ENCODE measurements at regions not wholly inside any gene's neighbourhood (a gene's known extent, or its start where the extent isn't known, plus 50 kb on each side); places are given as distances from the start of the nearest gene placed in this dataset.
A peak's percentile ranks its signal among the peaks of the same experiment; 100 is the strongest.

DNA sequence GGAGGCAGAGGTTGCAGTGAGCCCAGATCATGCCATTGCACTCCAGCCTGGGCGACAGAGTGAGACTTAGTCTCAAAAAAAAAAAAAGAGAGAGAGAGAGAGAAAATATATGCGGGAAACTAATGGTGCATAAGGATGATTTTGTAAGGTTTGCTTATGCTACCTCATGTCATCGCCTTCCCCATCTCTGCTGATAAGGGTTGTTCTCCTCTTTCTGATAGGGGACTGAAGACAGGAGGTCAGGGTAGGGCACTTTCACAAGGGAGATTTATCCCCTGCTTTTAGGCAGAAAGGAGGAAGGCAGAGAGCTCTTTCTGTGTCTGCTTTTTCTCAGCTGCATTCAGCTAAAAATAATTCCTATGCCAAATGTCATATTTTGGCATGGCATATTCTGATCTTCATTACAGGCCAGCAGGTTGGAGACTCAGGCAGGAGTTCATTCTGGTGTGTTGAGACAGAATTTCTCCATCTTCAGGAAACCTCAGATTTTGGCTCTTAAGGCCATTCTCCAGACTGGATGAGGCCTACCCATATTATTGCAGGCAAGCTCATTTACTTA lies 220.2 kb downstream of the AUH start:
- no peak for DNase-seq

DNA sequence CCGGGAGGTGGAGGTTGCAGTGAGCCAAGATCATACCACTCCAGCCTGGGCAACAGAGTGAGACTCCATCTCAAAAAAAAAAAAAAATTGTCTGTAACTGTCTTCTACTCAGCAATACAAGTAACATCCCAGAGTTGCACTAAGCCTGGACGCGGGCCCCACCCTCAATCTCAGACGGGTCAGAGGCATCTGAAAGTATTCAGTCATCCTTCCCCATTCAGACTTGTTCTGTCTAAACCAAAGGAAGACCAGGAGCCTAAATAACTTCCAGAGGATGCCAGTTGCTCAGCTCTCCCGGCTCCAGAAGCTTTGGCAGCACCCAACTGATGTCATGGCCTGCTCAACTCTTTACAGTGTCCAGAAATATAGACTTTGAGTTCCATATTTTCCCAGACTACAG lies 218.6 kb downstream of the AUH start:
- DNase-seq: no peak

DNA sequence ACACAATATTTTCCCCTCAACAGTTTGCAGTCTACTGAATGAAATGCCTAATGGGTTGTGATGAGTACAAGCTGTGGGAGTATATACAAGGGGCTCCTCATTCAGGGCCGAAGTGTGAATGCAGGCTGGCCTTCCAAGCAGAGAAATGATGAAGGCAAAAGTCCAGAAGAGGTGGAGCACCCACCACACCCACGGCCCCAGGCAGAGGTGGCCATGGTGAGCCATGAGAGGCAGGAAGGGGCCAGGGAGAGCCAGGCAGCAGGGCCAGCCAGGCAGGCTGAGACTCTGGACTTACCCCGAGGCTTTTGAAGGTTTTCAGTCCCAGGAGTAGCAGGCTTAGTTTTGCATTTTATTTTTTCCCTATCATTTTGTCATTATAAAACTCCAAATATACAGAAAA lies 218.1 kb downstream of the AUH start:
- DNase-seq: no peak

- DNase-seq: no peak
Observed at GRCh38 chr9:91144769-91145168, 216.9 kb downstream of the AUH start.

GRCh38 chr9:91145496-91145895 lies 216.2 kb downstream of the AUH start:
- no peak for DNase-seq

- no peak for DNase-seq
Observed at GRCh38 chr9:91146391-91147019, 215.2 kb downstream of the AUH start.

DNA sequence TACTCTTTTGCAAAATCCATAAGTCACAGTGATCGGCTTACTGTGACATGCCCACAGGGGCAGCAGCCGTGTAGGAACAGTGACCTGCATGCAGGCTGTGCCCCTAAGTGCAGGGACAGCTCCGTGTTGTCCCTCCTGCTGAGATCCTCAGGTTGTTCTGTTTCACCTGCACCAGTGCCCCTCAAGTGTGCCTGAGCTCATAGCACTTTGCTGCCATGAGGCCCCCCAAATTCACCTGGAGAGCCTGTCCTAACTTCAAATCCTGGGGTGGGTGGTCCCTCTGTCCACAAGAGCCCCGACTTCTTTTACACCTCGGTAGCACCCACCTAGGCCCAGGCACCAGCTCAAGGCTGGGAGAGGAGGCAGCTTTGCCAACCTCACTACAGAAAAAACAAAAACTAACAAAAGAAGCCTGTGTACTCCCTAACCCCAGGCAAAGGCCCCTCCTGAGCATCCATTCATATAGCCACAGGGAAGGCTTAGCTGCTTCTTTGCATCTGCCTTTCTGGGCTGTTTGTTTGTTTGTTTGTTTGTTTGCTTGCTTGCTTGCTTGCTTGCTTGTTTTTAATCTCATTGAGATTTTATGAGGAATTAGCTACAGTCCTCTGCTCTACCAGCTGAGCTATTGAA lies 214.5 kb downstream of the AUH start:
- DNase-seq: no peak

DNA sequence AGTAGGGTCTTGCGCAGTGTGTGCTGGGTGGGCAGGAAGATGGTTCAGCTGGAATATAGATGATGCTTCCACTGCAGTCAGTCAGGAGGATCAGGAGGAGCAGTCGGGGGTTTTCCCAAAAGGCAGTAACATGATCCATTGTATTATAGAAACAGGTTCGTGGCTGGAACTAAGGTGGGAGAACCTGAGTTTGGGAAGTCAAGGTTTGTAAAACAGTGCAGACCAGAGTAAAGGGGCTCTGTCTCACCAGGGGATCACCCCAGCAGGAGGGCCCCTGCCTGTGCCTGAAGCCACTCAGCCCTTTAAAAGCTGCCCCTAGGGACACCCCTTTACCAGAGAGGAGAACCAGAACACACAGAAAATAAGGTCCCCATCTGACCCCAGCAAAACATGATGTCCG lies 213.4 kb downstream of the AUH start:
- DNase-seq: no peak

DNA sequence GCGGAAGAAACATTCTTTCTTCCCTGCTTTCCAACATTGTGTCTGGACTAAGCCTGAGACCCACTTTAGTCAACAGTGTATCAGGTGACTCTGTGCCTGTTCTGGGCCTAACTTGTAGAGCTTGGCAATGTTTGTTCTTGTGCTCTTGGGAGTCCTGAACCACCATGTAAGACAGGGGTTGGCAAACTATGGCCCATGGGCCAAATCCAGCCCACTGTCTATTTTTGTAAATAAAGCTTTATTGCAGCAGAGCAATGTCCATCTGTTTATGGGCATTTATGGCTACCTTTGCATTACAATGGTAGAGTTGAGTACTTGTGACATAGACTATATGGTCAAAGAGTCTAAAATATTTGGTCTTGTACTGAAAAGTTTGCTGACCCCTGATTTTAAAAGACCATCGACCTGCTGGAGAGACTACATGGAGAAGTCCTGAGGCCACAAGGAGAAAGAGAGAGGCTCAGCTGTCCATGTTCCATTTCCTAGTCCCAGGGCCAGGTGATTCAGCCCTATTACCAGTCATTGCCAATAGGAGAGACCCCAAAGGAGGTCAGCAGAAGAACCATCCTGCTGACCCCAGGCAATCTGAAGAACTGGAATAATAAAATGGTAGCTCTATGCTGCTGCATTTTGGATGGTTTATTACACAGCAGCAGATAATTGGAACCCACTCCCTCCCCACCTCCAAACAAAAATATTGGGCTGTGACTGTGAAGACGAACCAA lies 211.3 kb downstream of the AUH start:
- DNase-seq: no peak

DNA sequence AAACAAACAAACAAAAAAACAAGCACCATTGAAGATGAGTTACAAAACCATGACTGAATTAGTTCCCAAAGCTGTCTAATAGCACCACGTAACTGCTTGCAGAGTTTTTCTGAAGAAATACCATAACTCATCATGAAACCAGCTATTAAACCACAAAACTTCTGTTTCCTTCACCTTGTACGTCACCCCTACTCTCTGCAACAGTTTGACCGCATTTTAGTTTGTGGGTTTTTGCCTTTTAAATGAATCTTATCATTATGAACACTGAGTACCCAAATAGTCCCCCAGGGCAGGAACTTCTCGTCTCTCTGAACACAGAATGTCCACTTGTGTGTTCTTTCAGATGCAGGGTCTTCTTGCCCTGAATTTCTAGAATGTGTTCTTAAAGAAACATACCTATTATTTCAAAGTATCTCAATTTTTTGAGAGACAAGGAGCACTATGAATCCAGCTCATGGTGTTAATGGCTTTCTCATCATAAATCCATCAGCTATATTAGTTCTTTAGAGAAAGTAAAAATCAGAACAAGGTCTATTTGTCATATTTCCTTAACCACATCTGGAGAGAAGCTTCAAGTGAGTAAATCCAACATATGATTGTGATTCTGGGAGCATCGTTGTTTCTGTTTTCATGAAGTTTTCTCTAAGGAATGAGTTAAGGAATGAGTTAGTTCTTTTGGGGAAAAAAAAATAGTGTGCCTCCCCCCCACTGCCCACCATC lies 210.6 kb downstream of the AUH start:
- DNase-seq: peak; percentile 85

DNA sequence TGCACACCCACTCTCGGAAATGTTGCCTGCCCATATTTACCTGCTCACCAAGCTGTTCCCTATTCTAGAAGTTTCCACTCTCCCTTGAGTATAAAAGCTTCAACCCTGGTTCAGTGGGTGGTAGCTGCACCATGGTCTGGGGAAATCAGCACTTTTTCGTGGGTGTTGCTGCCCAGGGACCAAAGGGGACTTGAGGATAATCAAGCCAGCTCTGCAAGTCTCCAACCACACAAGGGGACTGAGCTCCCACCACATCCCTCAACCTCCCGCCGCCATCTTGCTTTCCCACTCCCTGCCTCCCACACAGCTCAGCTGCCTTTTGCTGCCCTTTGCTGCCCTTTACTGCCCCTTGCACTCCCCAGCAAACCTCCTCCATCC lies 210.0 kb downstream of the AUH start:
- no peak for DNase-seq

- no peak for DNase-seq
Observed at GRCh38 chr9:91154686-91155085, 207.0 kb downstream of the AUH start.

- DNase-seq: no peak
Observed at GRCh38 chr9:91155181-91155580, 206.5 kb downstream of the AUH start.

GRCh38 chr9:91155746-91156376 lies 205.9 kb downstream of the AUH start:
- no peak for DNase-seq

- no peak for DNase-seq
Observed at GRCh38 chr9:91156451-91157234, 205.1 kb downstream of the AUH start.

DNA sequence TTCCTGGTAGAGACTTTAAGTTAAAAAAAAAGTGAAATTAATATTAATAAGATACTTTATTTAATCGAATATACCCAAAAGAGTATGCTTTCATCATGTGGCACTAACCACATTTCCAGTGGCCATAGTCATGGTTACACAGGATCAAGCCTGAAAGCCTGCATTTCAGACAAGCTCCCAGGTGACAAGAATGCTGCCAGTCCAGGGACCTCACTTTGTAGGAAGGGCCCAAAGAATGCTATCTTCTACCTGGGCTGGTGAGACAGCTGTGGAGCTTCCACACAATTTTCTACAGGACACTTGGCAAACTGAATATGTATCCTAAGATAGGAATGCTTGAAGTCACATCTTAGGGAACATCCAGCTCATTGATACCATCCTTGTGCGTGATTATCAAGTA lies 203.8 kb downstream of the AUH start:
- DNase-seq: no peak

DNA sequence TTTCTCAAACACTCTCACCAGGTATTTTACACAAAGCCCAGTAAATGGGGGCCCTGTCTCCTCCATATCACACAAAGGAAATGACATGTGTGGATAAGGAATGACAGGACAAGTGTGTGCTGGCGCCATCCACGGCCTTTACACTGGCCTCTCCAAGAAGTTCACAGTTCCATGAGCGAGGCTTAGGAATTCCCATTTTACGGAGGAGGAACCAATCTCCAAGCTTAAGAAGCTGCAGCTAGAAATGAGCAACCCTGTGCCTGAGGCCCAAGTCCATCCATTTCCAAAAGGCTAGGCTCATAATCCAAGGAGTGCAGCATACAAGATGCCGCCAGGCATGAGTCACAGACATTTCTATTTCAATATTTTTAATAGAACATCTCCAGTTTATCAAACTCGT lies 203.4 kb downstream of the AUH start:
- no peak for DNase-seq

DNA sequence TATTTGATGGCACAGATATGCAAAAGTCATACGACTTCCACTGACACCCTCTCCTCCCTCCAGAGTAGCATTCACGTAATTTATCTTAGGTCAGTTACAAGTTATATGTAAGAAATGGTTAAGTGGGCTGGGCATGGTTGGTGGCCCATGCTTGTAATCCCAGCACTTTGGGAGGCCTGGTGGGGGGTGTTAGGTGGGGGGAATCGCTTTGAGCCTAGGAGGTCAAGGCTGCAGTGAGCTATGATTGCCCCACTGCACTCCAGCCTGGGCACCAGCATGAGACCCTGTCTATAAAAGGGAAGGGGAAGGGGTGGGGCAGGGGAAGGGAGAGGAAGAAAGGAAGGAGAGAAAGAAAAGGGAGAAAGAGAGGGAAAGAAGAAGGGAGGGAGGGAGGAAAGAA lies 202.8 kb downstream of the AUH start:
- DNase-seq: no peak

DNA sequence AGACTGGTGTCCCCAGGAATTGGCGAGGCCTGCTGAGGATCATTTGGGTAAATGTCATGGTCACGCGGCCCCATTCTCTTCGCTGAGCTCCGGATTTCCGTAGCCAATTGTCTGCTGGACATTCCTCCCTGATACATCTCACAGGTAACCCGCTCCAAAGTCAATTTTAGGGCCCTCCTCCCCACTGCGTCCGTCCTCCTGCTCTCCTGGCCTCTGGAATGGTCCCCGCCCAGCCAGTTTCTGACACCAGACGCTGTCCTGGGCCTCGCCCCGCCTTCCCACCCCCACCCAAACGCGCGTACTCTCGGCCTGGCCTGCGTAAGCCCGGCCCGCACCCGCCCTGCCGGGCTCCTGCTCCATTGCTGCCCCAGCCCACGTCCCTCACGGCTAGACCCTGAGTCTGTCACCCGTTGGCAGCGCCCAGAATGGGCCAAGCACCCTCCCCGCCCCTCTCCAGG lies 202.0 kb downstream of the AUH start:
- no peak for DNase-seq

DNA sequence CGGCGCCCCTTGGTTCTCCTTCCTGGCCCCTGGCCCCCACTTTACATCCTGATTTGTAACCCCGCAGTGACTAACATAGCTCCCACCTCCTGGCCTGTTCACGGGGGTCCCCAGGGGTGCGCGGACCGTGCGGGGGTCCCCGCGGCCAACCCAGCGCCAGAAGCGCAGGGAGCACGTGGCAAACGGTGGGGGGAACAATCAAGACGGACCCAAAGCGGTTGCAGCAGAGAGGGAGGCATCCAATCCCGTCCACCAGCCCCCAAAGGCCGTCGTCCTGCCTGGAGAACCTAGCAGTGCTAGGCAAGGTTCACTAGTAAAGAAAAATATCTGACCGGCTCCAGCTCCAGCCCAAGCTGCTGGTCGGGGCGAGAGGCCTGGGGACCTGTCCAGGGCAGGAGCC lies 201.5 kb downstream of the AUH start:
- no peak for DNase-seq

- no peak for DNase-seq
Observed at GRCh38 chr9:91160599-91161464, 200.9 kb downstream of the AUH start.
